PC-9 (cell line): ENCODE measurements at regions not wholly inside any gene's neighbourhood (a gene's known extent, or its start where the extent isn't known, plus 50 kb on each side); places are given as distances from the start of the nearest gene placed in this dataset.

Experiments
- BruUV-seq: library from RNA; stranded (reverse); fragments of 400-500 nt; replicated peaks from 2 replicates; lab custom pipeline; 2021; lab: Mats Ljungman, UMichigan
- CTCF ChIA-PET: fragments of 300-600 bp; sonication (Branson Sonifier 250); formaldehyde crosslinking; loops from one replicate; lab custom pipeline; 2022; ENCODE audit warnings: antibody characterized with exemption; lab: Charles Lee
- POLR2A ChIA-PET: fragments of 300-600 bp; sonication (Branson Sonifier 250); formaldehyde crosslinking; loops from one replicate; lab custom pipeline; 2022; ENCODE audit warnings: antibody characterized with exemption; ENCODE audit not compliant: unreplicated experiment; lab: Charles Lee
- DNase-seq, 2 experiments: peaks; one replicate each; pipeline versions ENCODE4 v3.0.0 to v3.0.0-alpha.2; 2015 to 2022; ENCODE audit warnings: mixed read lengths in 1 of 2
- H2AFZ ChIP-seq: fragments of 200-600 bp; sonication (generic); 2 replicates; pipeline ENCODE4 v1.8.1; 2017; ENCODE audit warnings: antibody characterized with exemption
- H3F3A ChIP-seq: fragments of 200-600 bp; sonication (generic); 2 replicates; pipeline ENCODE4 v1.8.1; 2017; ENCODE audit warnings: antibody characterized with exemption, mild to moderate bottlenecking, low read depth; ENCODE audit not compliant: insufficient read depth
- H3K27ac ChIP-seq: fragments of 200-600 bp; sonication (generic); 2 replicates; pipeline ENCODE4 v1.6.1; 2016; ENCODE audit warnings: mixed run types
- H3K27me3 ChIP-seq: fragments of 200-600 bp; sonication (generic); 2 replicates; pipeline ENCODE4 v1.6.1; 2016; ENCODE audit warnings: low read depth, mixed run types; ENCODE audit not compliant: insufficient read depth
- H3K36me3 ChIP-seq: fragments of 200-600 bp; sonication (generic); 2 replicates; pipeline ENCODE4 v1.6.1; 2016; ENCODE audit warnings: low read depth, mixed run types
- H3K4me1 ChIP-seq: fragments of 200-600 bp; sonication (generic); replicated peaks from 2 replicates; pipeline ENCODE4 v1.6.1; 2016; ENCODE audit warnings: mixed run types; ENCODE audit not compliant: insufficient read depth
- H3K4me2 ChIP-seq: fragments of 200-600 bp; sonication (generic); 2 replicates; pipeline ENCODE4 v1.6.1; 2017; ENCODE audit warnings: mixed run types
- H3K4me3 ChIP-seq: fragments of 200-600 bp; sonication (generic); 2 replicates; pipeline ENCODE4 v1.6.1; 2016; ENCODE audit warnings: mixed run types
- H3K79me2 ChIP-seq: fragments of 200-600 bp; sonication (generic); 2 replicates; pipeline ENCODE4 v1.6.1; 2017; ENCODE audit warnings: low read depth, mixed run types
- H3K9me2 ChIP-seq: fragments of 200-600 bp; sonication (generic); 2 replicates; pipeline ENCODE4 v1.8.1; 2017; ENCODE audit warnings: mild to moderate bottlenecking; ENCODE audit not compliant: insufficient read depth
- H3K9me3 ChIP-seq: fragments of 200-600 bp; sonication (generic); 2 replicates; pipeline ENCODE4 v1.8.1; 2016; ENCODE audit warnings: low read depth; ENCODE audit not compliant: insufficient read depth
- H4K20me1 ChIP-seq: fragments of 200-600 bp; sonication (generic); 2 replicates; pipeline ENCODE4 v1.8.1; 2017; ENCODE audit not compliant: insufficient read depth
- EZH2 ChIP-seq: fragments of 200-600 bp; sonication (generic); IDR thresholded peaks from 2 replicates; pipeline ENCODE4 v1.8.0; 2017; ENCODE audit warnings: antibody characterized with exemption, low read depth
- intact Hi-C: fragments of 100-400 bp; cut with micrococcal nuclease; formaldehyde crosslinking; loops from one replicate; pipeline ENCODE4 v1.10.0; 2022; ENCODE audit not compliant: unreplicated experiment
- TF ChIP-seq, protein P1 (sequence below): fragments of 200-600 bp; sonication (generic); conservative IDR thresholded peaks from 2 replicates; pipeline ENCODE4 v1.6.1; 2017; ENCODE audit warnings: mixed run types, antibody characterized with exemption, mild to moderate bottlenecking, moderate library complexity

DNA sequence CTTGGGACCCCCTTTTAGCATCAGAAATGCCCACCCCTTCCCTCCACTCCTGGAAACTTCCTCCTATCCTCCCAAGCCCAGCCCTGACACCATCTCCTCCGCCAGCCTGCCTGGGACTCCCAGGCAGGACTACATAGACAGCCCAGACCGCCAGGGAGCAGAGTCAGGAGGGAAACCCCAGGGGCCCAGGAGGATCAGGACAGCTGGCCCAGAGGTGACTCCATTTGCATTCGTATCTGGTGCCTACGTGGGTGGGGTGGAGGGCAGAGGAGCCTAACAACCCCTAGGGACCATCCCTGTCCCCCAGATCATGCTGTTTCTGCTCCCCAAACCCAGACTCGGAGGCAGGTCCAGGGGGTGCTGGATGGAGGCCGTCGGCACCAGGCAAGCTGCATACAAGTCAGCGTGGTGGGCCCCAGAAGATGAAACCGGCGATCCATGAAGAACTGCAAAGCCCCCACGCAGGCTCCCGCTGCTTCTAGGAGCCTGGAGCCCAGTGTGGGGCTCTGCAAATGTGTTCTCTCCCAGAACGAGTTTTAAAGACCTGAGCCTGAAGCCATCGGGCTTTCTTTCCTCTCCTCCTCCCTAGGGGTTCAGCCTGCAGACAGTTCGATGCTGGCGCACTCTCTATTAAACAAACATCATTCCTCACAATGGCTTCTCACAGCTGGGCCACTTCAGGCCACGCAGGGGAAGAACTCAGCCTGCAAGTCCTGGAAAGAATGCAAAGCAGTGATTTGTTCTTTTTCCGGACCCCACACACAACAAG, 1506.8 kb downstream of the BRD1 start:
- ChIA-PET CTCF (no interaction called here), POLR2A (no interaction called here)
- Histone ChIP-seq H3K4me1 (no peaks in the 10 kb centered on the region), H3F3A (no peaks in the 10 kb centered on the region), H3K4me2 (no peak overlapping the region), H3K4me3 (no peak overlapping the region), H2AFZ (no peak overlapping the region), H3K79me2 (no peaks in the 10 kb centered on the region), H3K27me3 (peaks cover 99% of the 10 kb centered on the region), H3K9me2 (0 out of 2 replicates have a peak, but pooled peaks cover 3% of the 10 kb centered on the region), H3K9me3 (no peaks in the 10 kb centered on the region), H3K27ac (no peak overlapping the region), H3K36me3 (no peaks in the 10 kb centered on the region), H4K20me1 (0 out of 2 replicates have a peak, but pooled peaks cover 3% of the 10 kb centered on the region)
- no peak for DNase-seq
- intact Hi-C loops: no loop called here
- no TSS peak for BruUV-seq
- TF ChIP-seq, protein P1, sequence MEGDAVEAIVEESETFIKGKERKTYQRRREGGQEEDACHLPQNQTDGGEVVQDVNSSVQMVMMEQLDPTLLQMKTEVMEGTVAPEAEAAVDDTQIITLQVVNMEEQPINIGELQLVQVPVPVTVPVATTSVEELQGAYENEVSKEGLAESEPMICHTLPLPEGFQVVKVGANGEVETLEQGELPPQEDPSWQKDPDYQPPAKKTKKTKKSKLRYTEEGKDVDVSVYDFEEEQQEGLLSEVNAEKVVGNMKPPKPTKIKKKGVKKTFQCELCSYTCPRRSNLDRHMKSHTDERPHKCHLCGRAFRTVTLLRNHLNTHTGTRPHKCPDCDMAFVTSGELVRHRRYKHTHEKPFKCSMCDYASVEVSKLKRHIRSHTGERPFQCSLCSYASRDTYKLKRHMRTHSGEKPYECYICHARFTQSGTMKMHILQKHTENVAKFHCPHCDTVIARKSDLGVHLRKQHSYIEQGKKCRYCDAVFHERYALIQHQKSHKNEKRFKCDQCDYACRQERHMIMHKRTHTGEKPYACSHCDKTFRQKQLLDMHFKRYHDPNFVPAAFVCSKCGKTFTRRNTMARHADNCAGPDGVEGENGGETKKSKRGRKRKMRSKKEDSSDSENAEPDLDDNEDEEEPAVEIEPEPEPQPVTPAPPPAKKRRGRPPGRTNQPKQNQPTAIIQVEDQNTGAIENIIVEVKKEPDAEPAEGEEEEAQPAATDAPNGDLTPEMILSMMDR: no peak
- TF ChIP-seq EZH2: no peak

DNA sequence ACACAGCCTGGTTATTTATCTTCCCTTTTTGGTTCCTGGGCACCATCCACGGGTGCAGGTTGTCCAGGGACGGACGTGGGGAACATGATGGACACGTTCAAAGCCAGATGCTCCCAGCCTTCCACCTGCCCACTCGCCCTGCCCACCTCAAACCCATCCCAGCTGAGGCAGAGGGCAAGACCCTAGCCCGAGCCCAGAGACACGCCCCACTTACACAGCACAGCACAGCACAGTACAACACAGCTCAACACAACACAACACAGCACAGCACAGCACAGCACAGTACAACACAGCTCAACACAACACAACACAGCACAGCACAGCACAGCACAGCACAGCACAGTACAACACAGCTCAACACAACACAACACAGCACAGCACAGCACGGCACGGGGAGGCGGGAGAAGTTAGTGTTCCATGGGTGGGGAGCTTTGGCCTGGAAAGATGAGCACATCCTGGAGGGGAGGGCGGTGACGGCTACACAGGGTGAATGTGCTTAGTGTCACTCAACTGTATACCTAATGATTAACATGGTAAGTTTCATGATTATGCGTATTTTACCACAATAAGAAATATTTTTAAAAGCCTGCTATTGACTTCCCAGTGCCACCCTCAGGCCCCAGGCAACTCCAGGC, 1507.5 kb downstream of the BRD1 start:
- Histone ChIP-seq H3K27ac (no peak overlapping the region), H3K27me3 (peaks cover 99% of the 10 kb centered on the region), H4K20me1 (0 out of 2 replicates have a peak, but pooled peaks cover 3% of the 10 kb centered on the region), H3F3A (no peaks in the 10 kb centered on the region), H3K9me2 (0 out of 2 replicates have a peak, but pooled peaks cover 3% of the 10 kb centered on the region), H2AFZ (no peak overlapping the region), H3K9me3 (no peaks in the 10 kb centered on the region), H3K4me3 (no peak overlapping the region), H3K4me1 (no peaks in the 10 kb centered on the region), H3K4me2 (no peak overlapping the region), H3K79me2 (no peaks in the 10 kb centered on the region), H3K36me3 (no peaks in the 10 kb centered on the region)
- CTCF ChIA-PET: no interaction called here
- intact Hi-C loops: no loop called here
- POLR2A ChIA-PET: no interaction called here
- no TSS peak for BruUV-seq
- DNase-seq: no peak
- TF ChIP-seq EZH2: no peak
- TF ChIP-seq, protein P1: no peak

- no peak for TF ChIP-seq EZH2
- TF ChIP-seq, protein P1: no peak
- POLR2A ChIA-PET: no interaction called here
These were observed 1508.2 kb downstream of the BRD1 start for GRCh38 chr22:48319321-48320047.

More at GRCh38 chr22:48319321-48320047, 1508.2 kb downstream of the BRD1 start:
- no peak for DNase-seq
- no peak overlapping the region for H2AFZ ChIP-seq
- peaks cover 99% of the 10 kb centered on the region for H3K27me3 ChIP-seq
- no peaks in the 10 kb centered on the region for H3K79me2 ChIP-seq
- CTCF ChIA-PET: no interaction called here
- no peaks in the 10 kb centered on the region for H3K9me3 ChIP-seq
- no peaks in the 10 kb centered on the region for H3K4me1 ChIP-seq
- H4K20me1 ChIP-seq: 0 out of 2 replicates have a peak, but pooled peaks cover 3% of the 10 kb centered on the region
- H3K9me2 ChIP-seq: 0 out of 2 replicates have a peak, but pooled peaks cover 3% of the 10 kb centered on the region
- BruUV-seq: no TSS peak
- H3F3A ChIP-seq: no peaks in the 10 kb centered on the region
- no peak overlapping the region for H3K4me3 ChIP-seq
- no peak overlapping the region for H3K27ac ChIP-seq
- no peak overlapping the region for H3K4me2 ChIP-seq
- intact Hi-C loops: no loop called here
- H3K36me3 ChIP-seq: no peaks in the 10 kb centered on the region
